ENCODE measurements at regions not wholly inside any gene's neighbourhood (a gene's known extent, or its start where the extent isn't known, plus 50 kb on each side); places are given as distances from the start of the nearest gene placed in this dataset.
"Not testable (repeated sequence)": the region's sequence is repeated elsewhere in the genome, so short reads cannot be mapped to it uniquely, and the experiment has no call there.

- TF ChIP-seq CTCF (conservative IDR thresholded peaks at IDR 0.05 in 1 of 2, IDR thresholded peaks at IDR 0.05 in 1 of 2; ENCODE audit: low read depth in 1 of 2, low read length in 2 of 2); EZH2 (IDR thresholded peaks at IDR 0.05; ENCODE audit: low read length, missing control alignments): not testable (repeated sequence)
Observed at GRCh38 chr2:181803903-181804799, 87.4 kb upstream of the ITPRID2 start.

All from fibroblast of lung (primary cell).